WI38 (cell line): ENCODE measurements at regions not wholly inside any gene's neighbourhood (a gene's known extent, or its start where the extent isn't known, plus 50 kb on each side); places are given as distances from the start of the nearest gene placed in this dataset.

ENCODE experiments used
- H3K4me3 ChIP-seq: 2 replicates; pipeline ENCODE4 v1.5.1; 2011; ENCODE audit warnings: low read depth, mild to moderate bottlenecking, control low read depth, low read length
- TF ChIP-seq, protein P1 (sequence below): IDR thresholded peaks from 2 replicates; pipeline ENCODE4 v1.5.1; 2012; ENCODE audit warnings: low read depth, mild to moderate bottlenecking, control low read depth, low read length

DNA sequence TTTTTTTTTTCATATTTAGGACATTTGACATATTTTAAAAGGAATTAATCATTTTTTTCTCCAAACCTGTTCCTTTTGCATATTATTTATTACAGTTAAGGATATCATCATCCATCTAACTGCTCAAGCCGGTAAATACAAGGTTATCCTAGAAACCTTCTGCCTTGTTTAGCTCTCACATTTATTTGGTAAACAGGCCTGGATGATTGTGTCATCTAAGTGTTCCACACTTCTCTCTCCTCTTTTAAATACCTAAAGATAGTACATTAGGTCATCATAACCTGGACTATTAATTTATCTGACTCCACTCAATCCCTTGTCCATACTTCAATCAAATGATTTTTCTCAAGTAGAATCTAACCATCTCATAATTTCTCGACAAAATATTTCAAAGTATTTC lies 511.7 kb upstream of the KLHL1 start:
- TF ChIP-seq, protein P1, sequence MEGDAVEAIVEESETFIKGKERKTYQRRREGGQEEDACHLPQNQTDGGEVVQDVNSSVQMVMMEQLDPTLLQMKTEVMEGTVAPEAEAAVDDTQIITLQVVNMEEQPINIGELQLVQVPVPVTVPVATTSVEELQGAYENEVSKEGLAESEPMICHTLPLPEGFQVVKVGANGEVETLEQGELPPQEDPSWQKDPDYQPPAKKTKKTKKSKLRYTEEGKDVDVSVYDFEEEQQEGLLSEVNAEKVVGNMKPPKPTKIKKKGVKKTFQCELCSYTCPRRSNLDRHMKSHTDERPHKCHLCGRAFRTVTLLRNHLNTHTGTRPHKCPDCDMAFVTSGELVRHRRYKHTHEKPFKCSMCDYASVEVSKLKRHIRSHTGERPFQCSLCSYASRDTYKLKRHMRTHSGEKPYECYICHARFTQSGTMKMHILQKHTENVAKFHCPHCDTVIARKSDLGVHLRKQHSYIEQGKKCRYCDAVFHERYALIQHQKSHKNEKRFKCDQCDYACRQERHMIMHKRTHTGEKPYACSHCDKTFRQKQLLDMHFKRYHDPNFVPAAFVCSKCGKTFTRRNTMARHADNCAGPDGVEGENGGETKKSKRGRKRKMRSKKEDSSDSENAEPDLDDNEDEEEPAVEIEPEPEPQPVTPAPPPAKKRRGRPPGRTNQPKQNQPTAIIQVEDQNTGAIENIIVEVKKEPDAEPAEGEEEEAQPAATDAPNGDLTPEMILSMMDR, result no peak
- H3K4me3 ChIP-seq, result no peak overlapping the region

DNA sequence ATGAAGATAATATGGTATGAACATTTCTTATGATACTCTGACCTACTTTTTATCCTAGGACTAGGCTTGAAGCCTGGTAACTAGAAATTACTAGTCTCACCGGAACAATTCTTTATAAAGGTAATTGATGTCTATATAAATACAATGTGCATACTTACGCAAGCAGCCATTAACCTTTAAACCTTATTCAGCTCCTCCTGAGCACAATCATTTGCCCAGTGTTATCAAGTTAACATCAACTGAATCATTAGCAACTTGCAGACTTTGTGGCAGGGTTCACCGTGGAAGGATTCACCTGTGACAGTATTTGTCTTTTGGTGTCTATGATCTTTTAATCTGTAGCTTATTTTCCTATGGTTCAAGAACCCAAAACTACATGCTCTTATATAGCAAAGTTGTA lies 508.6 kb upstream of the KLHL1 start:
- no peak overlapping the region for H3K4me3 ChIP-seq
- TF ChIP-seq, protein P1, result no peak

DNA sequence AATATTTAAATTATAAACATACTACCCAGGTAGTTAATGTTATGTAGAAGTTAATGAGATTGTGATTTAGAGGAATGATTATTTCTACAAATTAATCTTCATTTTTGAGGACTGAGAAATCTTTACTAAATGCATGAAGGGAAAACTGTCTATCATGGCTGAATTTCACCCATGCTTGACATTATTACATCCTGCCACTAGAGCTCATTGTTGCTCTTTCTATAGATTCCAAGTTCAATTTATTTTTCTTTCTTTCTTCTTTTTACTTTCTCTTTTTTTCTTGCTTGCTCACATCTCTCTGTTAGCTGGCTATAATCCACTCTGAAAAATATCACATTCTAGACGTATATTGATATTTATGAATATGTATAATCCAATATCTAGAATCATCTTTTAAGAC lies 505.0 kb upstream of the KLHL1 start:
- no peak overlapping the region for H3K4me3 ChIP-seq
- TF ChIP-seq, protein P1, result no peak

DNA sequence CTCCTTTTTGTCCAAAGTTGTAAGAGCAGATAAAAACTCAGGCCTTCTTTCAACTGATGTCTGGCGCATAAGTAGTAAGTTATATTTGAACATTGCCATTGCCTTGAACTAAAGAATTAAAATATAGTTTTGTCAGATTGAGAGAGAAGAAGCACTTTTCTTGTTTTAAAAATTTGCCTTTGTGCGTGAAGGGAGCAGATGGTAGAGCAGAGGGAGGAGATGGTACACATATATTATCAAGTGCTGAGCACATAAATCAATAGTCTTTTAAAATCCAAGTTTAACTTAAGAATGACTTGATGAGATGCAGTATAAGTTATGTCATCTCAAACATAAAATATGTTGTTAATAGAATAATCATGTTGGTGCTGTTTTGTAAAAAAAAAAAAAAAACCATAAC lies 504.6 kb upstream of the KLHL1 start:
- no peak overlapping the region for H3K4me3 ChIP-seq
- TF ChIP-seq, protein P1, result no peak

DNA sequence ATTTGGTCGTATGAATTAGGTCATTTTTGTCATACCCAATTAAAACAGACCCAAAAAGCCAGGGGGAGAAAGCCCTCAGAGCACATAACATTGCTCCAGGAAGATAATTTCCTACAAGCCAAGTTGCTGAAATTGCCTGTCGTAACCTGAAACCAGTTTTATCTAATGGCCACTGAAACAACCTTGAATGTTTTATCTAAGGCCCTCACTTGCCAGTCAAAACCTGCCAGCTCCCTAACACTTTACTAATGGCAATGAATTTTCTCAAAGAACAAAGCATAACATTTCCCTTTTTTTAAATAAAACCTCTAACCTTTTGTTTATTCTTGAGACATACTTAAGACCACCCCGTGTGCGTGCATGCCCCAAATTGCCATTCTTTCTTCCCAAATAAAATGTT lies 496.2 kb upstream of the KLHL1 start:
- TF ChIP-seq, protein P1, result no peak
- H3K4me3 ChIP-seq, result no peak overlapping the region

DNA sequence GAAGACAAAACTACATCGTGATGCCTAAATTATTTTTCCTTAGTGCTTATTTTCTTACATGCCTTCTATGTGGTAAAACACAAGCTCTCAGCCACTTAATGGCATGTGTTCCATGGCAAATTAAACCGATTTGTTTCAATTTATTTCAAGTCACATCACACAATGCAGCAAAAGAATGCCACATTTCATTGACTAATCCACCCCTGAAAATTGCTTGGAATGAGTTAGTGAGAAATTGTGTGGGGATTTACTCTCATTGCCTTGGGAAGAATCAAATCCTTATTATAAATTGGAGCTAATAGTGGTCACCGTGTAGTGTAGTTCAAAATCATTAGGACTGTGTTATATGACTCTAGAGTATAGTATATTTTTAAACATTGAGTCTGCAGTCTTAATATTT lies 485.5 kb upstream of the KLHL1 start:
- TF ChIP-seq, protein P1, result no peak
- no peak overlapping the region for H3K4me3 ChIP-seq

DNA sequence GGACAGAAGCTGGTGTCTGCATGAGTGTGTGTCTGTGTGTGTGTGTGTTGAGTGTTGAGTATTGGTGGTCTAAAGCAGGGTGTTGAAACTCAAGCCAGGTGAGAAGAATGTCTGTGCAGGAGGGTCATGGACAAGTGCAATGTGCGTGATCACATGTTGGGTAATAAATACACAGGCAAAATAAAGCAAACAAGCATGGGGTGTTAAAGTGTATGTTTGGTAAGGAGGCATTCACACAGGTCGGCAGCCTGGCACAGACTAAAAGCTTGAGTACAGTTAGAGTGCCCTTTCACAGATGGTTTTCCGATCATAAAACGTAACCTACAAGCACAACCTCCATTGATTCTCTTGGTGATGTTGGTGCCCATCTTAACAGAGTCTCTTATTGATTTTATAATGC lies 476.9 kb upstream of the KLHL1 start:
- TF ChIP-seq, protein P1, result no peak
- no peak overlapping the region for H3K4me3 ChIP-seq
